SK-N-SH (cell line): ENCODE measurements at regions not wholly inside any gene's neighbourhood (a gene's known extent, or its start where the extent isn't known, plus 50 kb on each side); places are given as distances from the start of the nearest gene placed in this dataset.

ENCODE experiments used
- EP300 ChIP-seq, 2 experiments: IDR thresholded peaks; 2 replicates each; pipeline versions ENCODE4 v1.4.0 to v1.6.1; 2012; ENCODE audit warnings: borderline replicate concordance in 1 of 2, low read depth in 1 of 2, low read length in 1 of 2
- FOSL2 ChIP-seq: IDR thresholded peaks from 2 replicates; pipeline ENCODE4 v1.4.0; 2012; ENCODE audit warnings: low read depth, mild to moderate bottlenecking, moderate library complexity, borderline replicate concordance
- FOXJ3 ChIP-seq: sonication (generic); formaldehyde crosslinking; IDR thresholded peaks from 2 replicates; pipeline ENCODE4 v1.5.1; 2020; ENCODE audit warnings: mild to moderate bottlenecking, missing genetic modification reagents
- GABPA ChIP-seq: IDR thresholded peaks from 2 replicates; pipeline ENCODE4 v1.4.0; 2012; ENCODE audit warnings: low read depth, mild to moderate bottlenecking
- JUND ChIP-seq: IDR thresholded peaks from 2 replicates; pipeline ENCODE4 v1.4.0; 2012
- POLR2AphosphoS5 ChIP-seq: IDR thresholded peaks from 2 replicates; pipeline ENCODE4 v1.6.1; 2012; ENCODE audit warnings: low read depth, low read length
- RCOR1 ChIP-seq: fragments of 150-350 bp; IDR thresholded peaks from 2 replicates; pipeline ENCODE4 v1.6.1; 2017; ENCODE audit warnings: antibody characterized with exemption, low read length
- RFX5 ChIP-seq: IDR thresholded peaks from 2 replicates; pipeline ENCODE4 v1.6.1; 2012; ENCODE audit warnings: mild to moderate bottlenecking, improper control_type of control experiment, low read length
- SMC3 ChIP-seq: IDR thresholded peaks from 2 replicates; pipeline ENCODE4 v1.6.1; 2012; ENCODE audit warnings: low read depth, low read length, improper control_type of control experiment
- TAF1 ChIP-seq: IDR thresholded peaks from 2 replicates; pipeline ENCODE4 v1.6.1; 2012; ENCODE audit warnings: low read depth, mild to moderate bottlenecking, low read length, moderate library complexity, borderline replicate concordance
- TF ChIP-seq, protein P1 (sequence below): IDR thresholded peaks from 2 replicates; pipeline ENCODE4 v1.6.1; 2012; ENCODE audit warnings: mild to moderate bottlenecking, low read depth, low read length, moderate library complexity
- TF ChIP-seq, protein P2 (sequence below): fragments of 200-600 bp; sonication (generic); IDR thresholded peaks from 2 replicates; pipeline ENCODE4 v1.6.1; 2017; ENCODE audit warnings: antibody characterized with exemption, mild to moderate bottlenecking, moderate library complexity
- TF ChIP-seq, protein P3 (sequence below): IDR thresholded peaks from 2 replicates; pipeline ENCODE4 v1.4.0; 2012; ENCODE audit warnings: low read depth, borderline replicate concordance

DNA sequence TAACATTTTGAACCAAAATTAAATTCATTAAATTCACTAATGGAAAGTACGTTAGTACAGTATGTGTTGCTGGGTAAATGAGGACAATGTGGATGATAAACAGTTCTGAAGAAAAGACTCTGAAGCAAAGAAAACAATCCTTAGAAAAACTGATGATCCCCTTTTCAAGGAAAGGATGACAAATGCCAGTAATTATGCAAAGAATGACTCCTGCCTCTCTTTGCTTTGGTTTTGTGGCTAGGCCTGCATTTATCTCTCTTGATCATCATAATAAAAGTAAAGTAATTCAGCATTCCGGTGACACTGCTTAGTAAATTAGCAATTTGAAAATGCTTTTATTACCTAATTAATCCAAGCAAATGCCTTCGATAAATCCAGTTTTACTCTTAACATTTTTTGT is 652.2 kb upstream of the DIPK2B start:
- TF ChIP-seq SMC3: no peak
- TF ChIP-seq, protein P1, sequence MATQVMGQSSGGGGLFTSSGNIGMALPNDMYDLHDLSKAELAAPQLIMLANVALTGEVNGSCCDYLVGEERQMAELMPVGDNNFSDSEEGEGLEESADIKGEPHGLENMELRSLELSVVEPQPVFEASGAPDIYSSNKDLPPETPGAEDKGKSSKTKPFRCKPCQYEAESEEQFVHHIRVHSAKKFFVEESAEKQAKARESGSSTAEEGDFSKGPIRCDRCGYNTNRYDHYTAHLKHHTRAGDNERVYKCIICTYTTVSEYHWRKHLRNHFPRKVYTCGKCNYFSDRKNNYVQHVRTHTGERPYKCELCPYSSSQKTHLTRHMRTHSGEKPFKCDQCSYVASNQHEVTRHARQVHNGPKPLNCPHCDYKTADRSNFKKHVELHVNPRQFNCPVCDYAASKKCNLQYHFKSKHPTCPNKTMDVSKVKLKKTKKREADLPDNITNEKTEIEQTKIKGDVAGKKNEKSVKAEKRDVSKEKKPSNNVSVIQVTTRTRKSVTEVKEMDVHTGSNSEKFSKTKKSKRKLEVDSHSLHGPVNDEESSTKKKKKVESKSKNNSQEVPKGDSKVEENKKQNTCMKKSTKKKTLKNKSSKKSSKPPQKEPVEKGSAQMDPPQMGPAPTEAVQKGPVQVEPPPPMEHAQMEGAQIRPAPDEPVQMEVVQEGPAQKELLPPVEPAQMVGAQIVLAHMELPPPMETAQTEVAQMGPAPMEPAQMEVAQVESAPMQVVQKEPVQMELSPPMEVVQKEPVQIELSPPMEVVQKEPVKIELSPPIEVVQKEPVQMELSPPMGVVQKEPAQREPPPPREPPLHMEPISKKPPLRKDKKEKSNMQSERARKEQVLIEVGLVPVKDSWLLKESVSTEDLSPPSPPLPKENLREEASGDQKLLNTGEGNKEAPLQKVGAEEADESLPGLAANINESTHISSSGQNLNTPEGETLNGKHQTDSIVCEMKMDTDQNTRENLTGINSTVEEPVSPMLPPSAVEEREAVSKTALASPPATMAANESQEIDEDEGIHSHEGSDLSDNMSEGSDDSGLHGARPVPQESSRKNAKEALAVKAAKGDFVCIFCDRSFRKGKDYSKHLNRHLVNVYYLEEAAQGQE: no peak
- TF ChIP-seq, protein P2, sequence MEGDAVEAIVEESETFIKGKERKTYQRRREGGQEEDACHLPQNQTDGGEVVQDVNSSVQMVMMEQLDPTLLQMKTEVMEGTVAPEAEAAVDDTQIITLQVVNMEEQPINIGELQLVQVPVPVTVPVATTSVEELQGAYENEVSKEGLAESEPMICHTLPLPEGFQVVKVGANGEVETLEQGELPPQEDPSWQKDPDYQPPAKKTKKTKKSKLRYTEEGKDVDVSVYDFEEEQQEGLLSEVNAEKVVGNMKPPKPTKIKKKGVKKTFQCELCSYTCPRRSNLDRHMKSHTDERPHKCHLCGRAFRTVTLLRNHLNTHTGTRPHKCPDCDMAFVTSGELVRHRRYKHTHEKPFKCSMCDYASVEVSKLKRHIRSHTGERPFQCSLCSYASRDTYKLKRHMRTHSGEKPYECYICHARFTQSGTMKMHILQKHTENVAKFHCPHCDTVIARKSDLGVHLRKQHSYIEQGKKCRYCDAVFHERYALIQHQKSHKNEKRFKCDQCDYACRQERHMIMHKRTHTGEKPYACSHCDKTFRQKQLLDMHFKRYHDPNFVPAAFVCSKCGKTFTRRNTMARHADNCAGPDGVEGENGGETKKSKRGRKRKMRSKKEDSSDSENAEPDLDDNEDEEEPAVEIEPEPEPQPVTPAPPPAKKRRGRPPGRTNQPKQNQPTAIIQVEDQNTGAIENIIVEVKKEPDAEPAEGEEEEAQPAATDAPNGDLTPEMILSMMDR: no peak
- TF ChIP-seq TAF1: no peak
- no peak for TF ChIP-seq RFX5
- no peak for TF ChIP-seq FOXJ3
- no peak for TF ChIP-seq EP300 (IDR thresholded peaks at IDR 0.05; ENCODE audit: borderline replicate concordance in 1 of 2, low read depth in 1 of 2, low read length in 1 of 2)
- peak; percentile 29; the same call in 1 of the 2 replicates for TF ChIP-seq FOSL2
- no peak for TF ChIP-seq RCOR1
- no peak for TF ChIP-seq POLR2AphosphoS5
- TF ChIP-seq GABPA: no peak
- TF ChIP-seq, protein P3, sequence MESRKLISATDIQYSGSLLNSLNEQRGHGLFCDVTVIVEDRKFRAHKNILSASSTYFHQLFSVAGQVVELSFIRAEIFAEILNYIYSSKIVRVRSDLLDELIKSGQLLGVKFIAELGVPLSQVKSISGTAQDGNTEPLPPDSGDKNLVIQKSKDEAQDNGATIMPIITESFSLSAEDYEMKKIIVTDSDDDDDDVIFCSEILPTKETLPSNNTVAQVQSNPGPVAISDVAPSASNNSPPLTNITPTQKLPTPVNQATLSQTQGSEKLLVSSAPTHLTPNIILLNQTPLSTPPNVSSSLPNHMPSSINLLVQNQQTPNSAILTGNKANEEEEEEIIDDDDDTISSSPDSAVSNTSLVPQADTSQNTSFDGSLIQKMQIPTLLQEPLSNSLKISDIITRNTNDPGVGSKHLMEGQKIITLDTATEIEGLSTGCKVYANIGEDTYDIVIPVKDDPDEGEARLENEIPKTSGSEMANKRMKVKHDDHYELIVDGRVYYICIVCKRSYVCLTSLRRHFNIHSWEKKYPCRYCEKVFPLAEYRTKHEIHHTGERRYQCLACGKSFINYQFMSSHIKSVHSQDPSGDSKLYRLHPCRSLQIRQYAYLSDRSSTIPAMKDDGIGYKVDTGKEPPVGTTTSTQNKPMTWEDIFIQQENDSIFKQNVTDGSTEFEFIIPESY: no peak
- TF ChIP-seq JUND: peak; percentile 30
